ENCODE measurements at regions not wholly inside any gene's neighbourhood (a gene's known extent, or its start where the extent isn't known, plus 50 kb on each side); places are given as distances from the start of the nearest gene placed in this dataset.
A peak's percentile ranks its signal among the peaks of the same experiment; 100 is the strongest.

DNA sequence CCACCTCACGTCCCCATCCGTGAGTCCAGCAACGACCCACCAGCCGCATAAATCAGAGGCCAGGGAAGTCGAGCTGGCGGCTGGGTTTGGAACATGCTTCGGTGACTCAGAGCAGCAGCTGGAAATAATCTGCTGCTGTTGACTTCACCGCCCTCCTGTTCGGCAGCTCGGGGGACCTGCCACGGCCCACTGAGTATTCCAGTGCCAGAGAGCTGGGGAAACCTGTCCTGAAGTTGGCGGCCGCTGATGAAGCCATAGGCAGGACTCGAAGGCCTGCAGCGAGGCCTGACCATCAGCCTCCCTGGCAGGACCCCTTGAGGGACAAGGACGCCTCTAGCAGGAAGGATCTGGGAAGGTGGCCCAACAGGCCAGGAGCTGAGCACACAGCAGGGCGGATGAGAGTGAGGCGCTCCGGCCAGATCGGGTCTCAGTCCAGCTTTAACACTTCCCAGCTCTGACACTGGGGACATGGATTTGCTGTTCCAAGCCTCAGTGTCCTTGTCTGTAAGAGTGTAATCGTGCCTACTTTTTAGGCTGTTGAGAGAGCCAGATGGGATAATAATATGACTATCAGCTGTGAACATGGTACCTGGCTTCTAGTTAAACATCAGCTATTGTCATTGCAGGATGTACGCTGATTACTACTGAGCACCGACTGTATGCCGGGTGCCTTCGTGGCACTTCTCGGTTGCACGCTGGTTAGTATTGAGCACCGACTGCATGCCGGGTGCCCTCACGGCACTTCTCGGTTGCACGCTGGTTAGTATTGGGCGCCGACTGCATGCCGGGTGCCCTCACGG, 50.4 kb upstream of the CIBAR2 start (continued):
- TF ChIP-seq RCOR1 (IDR thresholded peaks at IDR 0.05; ENCODE audit: insufficient replicate concordance, low read length) (peak; percentile 87), CHD1 (IDR thresholded peaks at IDR 0.05; ENCODE audit: low read depth, low read length) (no peak)

DNA sequence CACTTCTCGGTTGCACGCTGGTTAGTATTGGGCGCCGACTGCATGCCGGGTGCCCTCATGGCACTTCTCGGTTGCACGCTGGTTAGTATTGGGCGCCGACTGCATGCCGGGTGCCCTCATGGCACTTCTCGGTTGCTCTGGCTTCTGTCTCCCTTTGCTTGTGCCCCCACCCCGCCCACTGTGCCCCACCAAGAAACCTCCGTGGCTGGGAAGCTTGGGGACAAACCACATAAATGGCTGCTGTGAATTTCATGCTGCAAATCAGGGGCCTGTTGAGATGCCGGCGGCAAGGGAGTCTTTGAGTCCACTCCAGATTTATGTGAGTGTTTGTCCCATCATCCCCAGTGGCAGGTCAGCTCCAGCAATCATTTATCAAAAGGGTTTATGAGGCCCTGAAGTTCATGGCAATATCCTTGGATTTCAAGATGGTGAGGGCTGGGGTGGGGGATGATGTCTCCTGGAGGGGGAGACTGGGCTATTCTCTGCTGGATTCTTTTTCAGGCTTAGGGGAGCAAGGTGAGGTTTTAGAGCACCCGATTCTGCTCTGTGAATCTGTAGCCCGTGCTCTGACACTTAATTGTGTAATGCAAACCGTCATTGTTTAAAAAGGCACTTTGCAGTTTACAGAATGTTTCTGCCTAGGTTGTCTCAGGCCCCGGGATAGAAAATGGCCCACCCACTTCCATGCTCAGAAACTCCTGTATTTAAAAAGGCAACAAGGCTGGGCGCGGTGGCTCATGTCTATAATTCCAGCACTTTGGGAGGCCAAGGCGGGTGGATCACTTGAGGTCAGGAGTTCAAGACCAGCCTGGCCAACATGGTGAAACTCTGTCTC, 51.2 kb upstream of the CIBAR2 start:
- POLR2A ChIA-PET (ENCODE audit: unreplicated experiment), result interaction anchor here (0.6 kb wide), 1 partner anchor 20 kb away, joined by 6 read pairs; no protein-coding TSS in a partner anchor
- 81% methylated on average over 14 of the region's 22 CpGs; no CpG with 5 or more reads in 1 of the 2 experiments for WGBS, 2 experiments (ENCODE audit: extremely low coverage in 2 of 2, insufficient read length in 1 of 2)
- dilution Hi-C loops (cut with HindIII; ENCODE audit: low sequenced_read_pairs, unreplicated experiment) (no loop called here), in situ Hi-C loops (cut with MboI; ENCODE audit: low sequenced_read_pairs) (no loop called here), intact Hi-C loops (cut with micrococcal nuclease) (no loop called here)
- Histone ChIP-seq H3K14ac (replicated peaks; ENCODE audit: low read depth, low read length) (0 out of 2 replicates have a peak overlapping the region, but pooled peaks have one; percentile 23), H3K9ac (ENCODE audit: low read depth, low read length) (no peak overlapping the region), H3K4me1 (ENCODE audit: control insufficient read depth, insufficient read depth, low read length) (peaks cover 33% of the 10 kb centered on the region), H2BK120ac (ENCODE audit: low read depth, low read length) (peak overlapping the region; percentile 50), H3K79me1 (ENCODE audit: low read depth in 1 of 2, low read length in 2 of 2) (peaks cover 0 to 6% of the 10 kb centered on the region in 2 experiments; a peak in 1 of 4 replicates), H3K4ac (ENCODE audit: low read depth, low read length) (peak overlapping the region; percentile 58), H2AK5ac (ENCODE audit: low read depth, low read length) (peak overlapping the region; percentile 51), H3K9me3 (ENCODE audit: control insufficient read depth, insufficient read depth, low read length) (no peaks in the 10 kb centered on the region), H2BK15ac (ENCODE audit: low read depth, low read length) (peak overlapping the region; percentile 19; the same call in 1 of the 3 replicates), H2BK20ac (ENCODE audit: low read depth, low read length) (peak overlapping the region; percentile 78; the same call in 1 of the 2 replicates), H4K8ac (ENCODE audit: low read depth in 2 of 2, low read length in 2 of 2) (no peak overlapping the region), H3K18ac (ENCODE audit: low read depth, low read length) (no peak overlapping the region), H3K36me3 (ENCODE audit: control insufficient read depth, insufficient read depth, low read length) (no peaks in the 10 kb centered on the region), H3K27ac (ENCODE audit: insufficient read depth, low read length) (no peak overlapping the region), H3K56ac (ENCODE audit: extremely low read depth, insufficient read depth, low read length) (no peak overlapping the region), H3K9me1 (ENCODE audit: insufficient read depth, low read length) (peaks cover 5% of the 10 kb centered on the region; the same call in 1 of the 2 replicates), H2BK5ac (ENCODE audit: low read depth, low read length, poor library complexity, severe bottlenecking) (no peak overlapping the region), H3K4me3 (ENCODE audit: insufficient read depth, low read depth, low read length) (no peak overlapping the region), H3K23ac (ENCODE audit: low read depth, low read length) (no peak overlapping the region), H4K20me1 (ENCODE audit: insufficient read depth, low read length) (0 out of 2 replicates have a peak, but pooled peaks cover 2% of the 10 kb centered on the region), H2AK9ac (replicated peaks; ENCODE audit: low read depth, low read length, poor library complexity) (peak overlapping the region; percentile 48), H4K91ac (ENCODE audit: insufficient read depth, low read depth, low read length) (no peak overlapping the region), H2AFZ (replicated peaks; ENCODE audit: low read length, poor library complexity) (no peak overlapping the region), H3K4me2 (ENCODE audit: low read depth, low read length) (no peak overlapping the region), H3K27me3 (ENCODE audit: control insufficient read depth, insufficient read depth, low read length) (no peaks in the 10 kb centered on the region), H4K5ac (ENCODE audit: low read depth, low read length) (no peak overlapping the region)
- TF ChIP-seq MXI1 (IDR thresholded peaks at IDR 0.05; ENCODE audit: borderline replicate concordance, low read depth, low read length) (no peak), CHD1 (IDR thresholded peaks at IDR 0.05; ENCODE audit: low read depth, low read length) (no peak), RFX5 (IDR thresholded peaks at IDR 0.05; ENCODE audit: low read depth, low read length) (no peak), MAFK (IDR thresholded peaks at IDR 0.05; ENCODE audit: low read depth, low read length) (no peak), SMC3 (IDR thresholded peaks at IDR 0.05; ENCODE audit: low read depth, low read length) (no peak), CEBPB (IDR thresholded peaks at IDR 0.05; ENCODE audit: low read depth, low read length) (peak; percentile 35; the same call in 1 of the 2 replicates), MAZ (IDR thresholded peaks at IDR 0.05; ENCODE audit: borderline replicate concordance, low read depth, low read length) (no peak), RCOR1 (IDR thresholded peaks at IDR 0.05; ENCODE audit: insufficient replicate concordance, low read length) (no peak), FOS (IDR thresholded peaks at IDR 0.05; ENCODE audit: low read depth, low read length) (no peak), BHLHE40 (IDR thresholded peaks at IDR 0.05; ENCODE audit: low read depth, low read length) (peak; percentile 35; the same call in 1 of the 2 replicates), NFE2L2 (IDR thresholded peaks at IDR 0.05; ENCODE audit: low read depth, low read length) (no peak), RAD21 (IDR thresholded peaks at IDR 0.05; ENCODE audit: low read length) (no peak)
- TF ChIP-seq, protein P1, sequence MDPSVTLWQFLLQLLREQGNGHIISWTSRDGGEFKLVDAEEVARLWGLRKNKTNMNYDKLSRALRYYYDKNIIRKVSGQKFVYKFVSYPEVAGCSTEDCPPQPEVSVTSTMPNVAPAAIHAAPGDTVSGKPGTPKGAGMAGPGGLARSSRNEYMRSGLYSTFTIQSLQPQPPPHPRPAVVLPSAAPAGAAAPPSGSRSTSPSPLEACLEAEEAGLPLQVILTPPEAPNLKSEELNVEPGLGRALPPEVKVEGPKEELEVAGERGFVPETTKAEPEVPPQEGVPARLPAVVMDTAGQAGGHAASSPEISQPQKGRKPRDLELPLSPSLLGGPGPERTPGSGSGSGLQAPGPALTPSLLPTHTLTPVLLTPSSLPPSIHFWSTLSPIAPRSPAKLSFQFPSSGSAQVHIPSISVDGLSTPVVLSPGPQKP (IDR thresholded peaks at IDR 0.05; ENCODE audit: borderline replicate concordance, low read depth, low read length), result no peak
- CTCF ChIA-PET, result interaction anchor here (1.2 to 1.8 kb wide), 2 partner anchors 9 to 49 kb away, joined by 6 to 7 read pairs; no protein-coding TSS in a partner anchor
- ATAC-seq (ENCODE audit: low read depth), result peak; percentile 17; the same call in 1 of the 2 replicates
- peak; percentile 40 for DNase-seq
- BruUV-seq (replicated peaks), result no TSS peak

Data from IMR-90 (cell line).